ENCODE measurements at regions not wholly inside any gene's neighbourhood (a gene's known extent, or its start where the extent isn't known, plus 50 kb on each side); places are given as distances from the start of the nearest gene placed in this dataset.

DNA sequence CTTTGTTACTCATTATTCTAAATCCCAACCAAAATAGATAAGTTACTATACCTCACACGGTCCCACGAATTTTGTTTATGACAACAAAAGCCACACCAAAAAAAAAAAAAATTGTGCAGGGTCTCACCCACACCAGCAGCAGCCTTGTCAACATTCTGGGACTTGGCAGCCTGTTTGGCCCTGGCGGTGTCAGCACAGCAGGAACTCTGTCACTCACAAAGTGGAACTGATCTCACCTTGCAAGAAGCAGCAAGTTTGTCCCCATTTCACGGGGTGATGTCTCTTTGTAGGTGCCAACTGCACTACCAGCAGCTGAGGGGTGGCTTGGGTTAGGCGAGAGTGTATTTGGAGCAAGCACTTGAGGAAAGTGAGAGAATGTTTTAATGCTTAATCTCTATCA lies 75.0 kb upstream of the CHRM3 start:
- Histone ChIP-seq H3K79me2 (ENCODE audit: insufficient read depth, low read length) (no peaks in the 10 kb centered on the region), H3K9ac (ENCODE audit: low read depth, low read length) (no peak overlapping the region), H3K36me3 (ENCODE audit: insufficient read depth, low read length) (no peaks in the 10 kb centered on the region), H3K27ac (ENCODE audit: low read length) (no peak overlapping the region), H3K4me1 (ENCODE audit: insufficient read depth, low read length) (no peaks in the 10 kb centered on the region), H3K4me3 (ENCODE audit: low read depth in 1 of 2, low read length in 2 of 2) (no peak overlapping the region), H2AFZ (ENCODE audit: low read depth, low read length) (no peak overlapping the region), H3K4me2 (ENCODE audit: insufficient read depth, low read length) (no peak overlapping the region), H3K27me3 (ENCODE audit: insufficient read depth, low read length, poor library complexity) (no peaks in the 10 kb centered on the region), H3K9me3 (ENCODE audit: insufficient read depth, low read length, severe bottlenecking) (no peaks in the 10 kb centered on the region), H4K20me1 (ENCODE audit: insufficient read depth, low read length) (no peaks in the 10 kb centered on the region)
- DNase-seq (no peak), ATAC-seq (ENCODE audit: insufficient read depth, low read depth) (no peak)
- no peak for TF ChIP-seq EZH2 (IDR thresholded peaks at IDR 0.05; ENCODE audit: borderline replicate concordance, low read depth, low read length, severe bottlenecking)
- TF ChIP-seq, protein P1, sequence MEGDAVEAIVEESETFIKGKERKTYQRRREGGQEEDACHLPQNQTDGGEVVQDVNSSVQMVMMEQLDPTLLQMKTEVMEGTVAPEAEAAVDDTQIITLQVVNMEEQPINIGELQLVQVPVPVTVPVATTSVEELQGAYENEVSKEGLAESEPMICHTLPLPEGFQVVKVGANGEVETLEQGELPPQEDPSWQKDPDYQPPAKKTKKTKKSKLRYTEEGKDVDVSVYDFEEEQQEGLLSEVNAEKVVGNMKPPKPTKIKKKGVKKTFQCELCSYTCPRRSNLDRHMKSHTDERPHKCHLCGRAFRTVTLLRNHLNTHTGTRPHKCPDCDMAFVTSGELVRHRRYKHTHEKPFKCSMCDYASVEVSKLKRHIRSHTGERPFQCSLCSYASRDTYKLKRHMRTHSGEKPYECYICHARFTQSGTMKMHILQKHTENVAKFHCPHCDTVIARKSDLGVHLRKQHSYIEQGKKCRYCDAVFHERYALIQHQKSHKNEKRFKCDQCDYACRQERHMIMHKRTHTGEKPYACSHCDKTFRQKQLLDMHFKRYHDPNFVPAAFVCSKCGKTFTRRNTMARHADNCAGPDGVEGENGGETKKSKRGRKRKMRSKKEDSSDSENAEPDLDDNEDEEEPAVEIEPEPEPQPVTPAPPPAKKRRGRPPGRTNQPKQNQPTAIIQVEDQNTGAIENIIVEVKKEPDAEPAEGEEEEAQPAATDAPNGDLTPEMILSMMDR (IDR thresholded peaks at IDR 0.05; ENCODE audit: borderline replicate concordance, extremely low read depth, low read length, poor library complexity, severe bottlenecking): no peak

GRCh38 chr1:239308701-239309333 lies 77.6 kb upstream of the CHRM3 start:
- TF ChIP-seq, protein P1 (IDR thresholded peaks at IDR 0.05; ENCODE audit: borderline replicate concordance, extremely low read depth, low read length, poor library complexity, severe bottlenecking): peak; percentile 55
- TF ChIP-seq EZH2 (IDR thresholded peaks at IDR 0.05; ENCODE audit: borderline replicate concordance, low read depth, low read length, severe bottlenecking): no peak

DNA sequence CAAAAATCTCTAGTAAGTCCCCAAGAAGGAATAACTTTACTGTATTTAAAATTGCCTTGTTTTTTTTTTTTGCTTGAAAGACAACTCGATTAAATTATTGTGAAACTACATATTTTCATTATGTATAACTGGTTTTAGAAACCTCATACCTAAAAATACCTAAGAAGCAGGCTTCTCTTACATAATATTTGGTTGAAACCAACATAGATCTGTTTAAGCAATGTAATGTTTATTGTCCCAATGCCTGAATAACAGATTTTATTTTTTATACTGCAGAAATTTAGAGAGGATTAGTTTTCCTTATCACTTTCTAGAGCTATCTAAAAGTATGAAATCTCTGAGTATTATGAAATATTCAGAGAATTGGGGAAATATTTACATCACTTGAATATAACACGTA lies 78.5 kb upstream of the CHRM3 start:
- no peak for ATAC-seq (ENCODE audit: insufficient read depth, low read depth)
- Histone ChIP-seq H3K9ac (ENCODE audit: low read depth, low read length) (no peak overlapping the region), H4K20me1 (ENCODE audit: insufficient read depth, low read length) (no peaks in the 10 kb centered on the region), H3K79me2 (ENCODE audit: insufficient read depth, low read length) (no peaks in the 10 kb centered on the region), H3K4me2 (ENCODE audit: insufficient read depth, low read length) (no peak overlapping the region), H3K27me3 (ENCODE audit: insufficient read depth, low read length, poor library complexity) (no peaks in the 10 kb centered on the region), H3K9me3 (ENCODE audit: insufficient read depth, low read length, severe bottlenecking) (no peaks in the 10 kb centered on the region), H3K36me3 (ENCODE audit: insufficient read depth, low read length) (no peaks in the 10 kb centered on the region), H2AFZ (ENCODE audit: low read depth, low read length) (no peak overlapping the region), H3K4me3 (ENCODE audit: low read depth in 1 of 2, low read length in 2 of 2) (no peak overlapping the region), H3K27ac (ENCODE audit: low read length) (no peak overlapping the region), H3K4me1 (ENCODE audit: insufficient read depth, low read length) (no peaks in the 10 kb centered on the region)
- TF ChIP-seq, protein P1 (IDR thresholded peaks at IDR 0.05; ENCODE audit: borderline replicate concordance, extremely low read depth, low read length, poor library complexity, severe bottlenecking): no peak
- TF ChIP-seq EZH2 (IDR thresholded peaks at IDR 0.05; ENCODE audit: borderline replicate concordance, low read depth, low read length, severe bottlenecking): no peak
- DNase-seq: no peak

More at GRCh38 chr1:239308701-239309333, 77.6 kb upstream of the CHRM3 start:
- no peaks in the 10 kb centered on the region for H4K20me1 ChIP-seq (ENCODE audit: insufficient read depth, low read length)
- peak; percentile 78; the same call in 2 of the 3 replicates for ATAC-seq (ENCODE audit: insufficient read depth, low read depth)
- no peaks in the 10 kb centered on the region for H3K79me2 ChIP-seq (ENCODE audit: insufficient read depth, low read length)
- no peaks in the 10 kb centered on the region for H3K9me3 ChIP-seq (ENCODE audit: insufficient read depth, low read length, severe bottlenecking)
- no peaks in the 10 kb centered on the region for H3K27me3 ChIP-seq (ENCODE audit: insufficient read depth, low read length, poor library complexity)
- no peak overlapping the region for H3K4me2 ChIP-seq (ENCODE audit: insufficient read depth, low read length)
- no peak overlapping the region for H3K4me3 ChIP-seq (ENCODE audit: low read depth in 1 of 2, low read length in 2 of 2)
- no peak overlapping the region for H3K27ac ChIP-seq (ENCODE audit: low read length)
- H3K4me1 ChIP-seq (ENCODE audit: insufficient read depth, low read length): no peaks in the 10 kb centered on the region
- H2AFZ ChIP-seq (ENCODE audit: low read depth, low read length): no peak overlapping the region
- DNase-seq: peak; percentile 40
- no peak overlapping the region for H3K9ac ChIP-seq (ENCODE audit: low read depth, low read length)
- no peaks in the 10 kb centered on the region for H3K36me3 ChIP-seq (ENCODE audit: insufficient read depth, low read length)

All from DND-41 (cell line).